H1 (cell line): ENCODE measurements at regions not wholly inside any gene's neighbourhood (a gene's known extent, or its start where the extent isn't known, plus 50 kb on each side); places are given as distances from the start of the nearest gene placed in this dataset.

Experiments
- CBX8 ChIP-seq: fragments of 300-800, 300-1000 bp; sonication (generic); IDR thresholded peaks from 2 replicates; pipeline ENCODE4 v1.7.1; 2016; ENCODE audit warnings: low read depth, low read length, borderline replicate concordance
- RAD21 ChIP-seq, 2 experiments: IDR thresholded peaks in 1 of 2; conservative IDR thresholded peaks in 1 of 2; 2 replicates each; pipeline ENCODE4 v1.6.1; 2011; ENCODE audit warnings: low read depth in 2 of 2, low read length in 2 of 2, improper control_type of control experiment in 1 of 2, inconsistent platforms in 1 of 2, mild to moderate bottlenecking in 1 of 2, moderate library complexity in 1 of 2
- SAP30 ChIP-seq: fragments of 300-600 bp; sonication (generic); IDR thresholded peaks from 2 replicates; pipeline ENCODE4 v1.7.1; 2012; ENCODE audit warnings: low read length, moderate library complexity, mild to moderate bottlenecking, inconsistent platforms; ENCODE audit not compliant: insufficient read depth, insufficient replicate concordance
- SP2 ChIP-seq: IDR thresholded peaks from 2 replicates; pipeline ENCODE4 v1.6.1; 2012; ENCODE audit warnings: mild to moderate bottlenecking, low read length, inconsistent platforms
- SP4 ChIP-seq: IDR thresholded peaks from 2 replicates; pipeline ENCODE4 v1.6.1; 2012; ENCODE audit warnings: low read length, inconsistent platforms
- TAF1 ChIP-seq: IDR thresholded peaks from 2 replicates; pipeline ENCODE4 v1.6.1; 2011; ENCODE audit warnings: mild to moderate bottlenecking, low read depth, low read length
- TF ChIP-seq, protein P1 (sequence below): IDR thresholded peaks from 2 replicates; pipeline ENCODE4 v1.6.1; 2011; ENCODE audit warnings: low read depth, mild to moderate bottlenecking, low read length; ENCODE audit not compliant: insufficient read depth

- TF ChIP-seq SAP30 = no peak
- TF ChIP-seq SP2 = no peak
- TF ChIP-seq SP4 = no peak
- TF ChIP-seq CBX8 = no peak
- TF ChIP-seq RAD21 (IDR thresholded peaks at IDR 0.05 in 1 of 2, conservative IDR thresholded peaks at IDR 0.05 in 1 of 2; ENCODE audit: low read depth in 2 of 2, low read length in 2 of 2) = no peak
- TF ChIP-seq, protein P1, sequence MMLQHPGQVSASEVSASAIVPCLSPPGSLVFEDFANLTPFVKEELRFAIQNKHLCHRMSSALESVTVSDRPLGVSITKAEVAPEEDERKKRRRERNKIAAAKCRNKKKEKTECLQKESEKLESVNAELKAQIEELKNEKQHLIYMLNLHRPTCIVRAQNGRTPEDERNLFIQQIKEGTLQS = no peak
- TF ChIP-seq TAF1 = no peak
Measured at GRCh38 chr4:178333355-178333754, 891.1 kb upstream of the AGA start (continued).
